SK-N-SH treated with all-trans-retinoic acid at 6 μM for 48 hours (cell line): ENCODE measurements at regions not wholly inside any gene's neighbourhood (a gene's known extent, or its start where the extent isn't known, plus 50 kb on each side); places are given as distances from the start of the nearest gene placed in this dataset.

Source experiments
- ATAC-seq: fragments of 200-7000 bp; cut with Tn5 transposase; 3 replicates; pipeline ENCODE4 v1.9.1; 2020; ENCODE audit warnings: mild to moderate bottlenecking, moderate library complexity
- ARNTL ChIP-seq: fragments of 450-650 bp; formaldehyde crosslinking; IDR thresholded peaks from 2 replicates; pipeline ENCODE4 v1.5.0; 2020; ENCODE audit warnings: low read depth, mild to moderate bottlenecking, moderate library complexity, borderline replicate concordance
- BACH2 ChIP-seq: fragments of 250-450 bp; sonication (Bioruptor Pico); IDR thresholded peaks from 2 replicates; pipeline ENCODE4 v1.9.0; 2021; ENCODE audit warnings: mild to moderate bottlenecking, borderline replicate concordance
- CREB5 ChIP-seq: fragments of 250-450 bp; sonication (Bioruptor Pico); IDR thresholded peaks from 2 replicates; pipeline ENCODE4 v1.5.1; 2020; ENCODE audit warnings: low read depth, mild to moderate bottlenecking, moderate library complexity
- CSDC2 ChIP-seq: fragments of 250-450 bp; sonication (Bioruptor Pico); IDR thresholded peaks from 2 replicates; pipeline ENCODE4 v1.5.0; 2020; ENCODE audit warnings: mild to moderate bottlenecking, moderate library complexity
- CSRNP3 ChIP-seq: fragments of 250-450 bp; sonication (Bioruptor Pico); IDR thresholded peaks from 2 replicates; pipeline ENCODE4 v1.5.1; 2021; ENCODE audit warnings: mild to moderate bottlenecking, moderate library complexity
- ESRRG ChIP-seq: fragments of 250-450 bp; sonication (Bioruptor Pico); IDR thresholded peaks from 2 replicates; pipeline ENCODE4 v1.6.1; 2021; ENCODE audit warnings: mild to moderate bottlenecking
- OSR1 ChIP-seq: fragments of 250-450 bp; sonication (Bioruptor Pico); IDR thresholded peaks from 2 replicates; pipeline ENCODE4 v1.8.0; 2022; ENCODE audit warnings: moderate library complexity, mild to moderate bottlenecking, inconsistent platforms
- PATZ1 ChIP-seq: fragments of 250-450 bp; sonication (Bioruptor Pico); IDR thresholded peaks from 2 replicates; pipeline ENCODE4 v1.8.0; 2020; ENCODE audit warnings: mild to moderate bottlenecking, moderate library complexity, borderline replicate concordance
- POU6F1 ChIP-seq: fragments of 250-450 bp; sonication (Bioruptor Pico); IDR thresholded peaks from 2 replicates; pipeline ENCODE4 v1.8.0; 2021; ENCODE audit warnings: low read depth, mild to moderate bottlenecking, moderate library complexity, borderline replicate concordance
- PPARA ChIP-seq: fragments of 250-450 bp; sonication (Bioruptor Pico); IDR thresholded peaks from 2 replicates; pipeline ENCODE4 v1.5.0; 2020; ENCODE audit warnings: mild to moderate bottlenecking, borderline replicate concordance
- RARB ChIP-seq: fragments of 250-450 bp; sonication (Bioruptor Pico); IDR thresholded peaks from 2 replicates; pipeline ENCODE4 v1.8.0; 2021; ENCODE audit warnings: mild to moderate bottlenecking, moderate library complexity
- SNAI2 ChIP-seq: fragments of 250-450 bp; sonication (Bioruptor Pico); IDR thresholded peaks from 2 replicates; pipeline ENCODE4 v1.5.0; 2020; ENCODE audit warnings: mild to moderate bottlenecking, moderate library complexity
- TCF4 ChIP-seq: fragments of 250-450 bp; sonication (Bioruptor Pico); IDR thresholded peaks from 2 replicates; pipeline ENCODE4 v1.8.0; 2021; ENCODE audit warnings: mild to moderate bottlenecking, moderate library complexity, borderline replicate concordance
- TOX ChIP-seq: fragments of 250-450 bp; sonication (Bioruptor Pico); IDR thresholded peaks from 2 replicates; pipeline ENCODE4 v1.8.0; 2021; ENCODE audit warnings: mild to moderate bottlenecking, moderate library complexity, borderline replicate concordance
- TSHZ2 ChIP-seq: fragments of 250-450 bp; sonication (Bioruptor Pico); IDR thresholded peaks from 2 replicates; pipeline ENCODE4 v1.5.0; 2020; ENCODE audit warnings: mild to moderate bottlenecking, moderate library complexity
- ZC3H10 ChIP-seq: fragments of 250-450 bp; sonication (Bioruptor Pico); IDR thresholded peaks from 2 replicates; pipeline ENCODE4 v1.5.1; 2021; ENCODE audit warnings: mild to moderate bottlenecking, moderate library complexity
- ZFP3 ChIP-seq: fragments of 250-450 bp; sonication (Bioruptor Pico); IDR thresholded peaks from 2 replicates; pipeline ENCODE4 v1.5.0; 2020; ENCODE audit warnings: mild to moderate bottlenecking, moderate library complexity
- ZFP30 ChIP-seq: fragments of 450-650 bp; formaldehyde crosslinking; IDR thresholded peaks from 2 replicates; pipeline ENCODE4 v1.5.0; 2022; ENCODE audit warnings: mild to moderate bottlenecking, moderate library complexity
- ZNF565 ChIP-seq: fragments of 450-650 bp; formaldehyde crosslinking; conservative IDR thresholded peaks from 2 replicates; pipeline ENCODE4 v1.5.0; 2020; ENCODE audit warnings: low read depth, mild to moderate bottlenecking, moderate library complexity
- ZNF70 ChIP-seq: fragments of 450-650 bp; formaldehyde crosslinking; IDR thresholded peaks from 2 replicates; pipeline ENCODE4 v1.5.0; 2020; ENCODE audit warnings: mild to moderate bottlenecking, moderate library complexity
- ZNF8 ChIP-seq: fragments of 450-650 bp; formaldehyde crosslinking; IDR thresholded peaks from 2 replicates; pipeline ENCODE4 v1.5.0; 2020; ENCODE audit warnings: mild to moderate bottlenecking, moderate library complexity

GRCh38 chr11:70603114-70603755 is 204.9 kb downstream of the CTTN start:
- no peak for ATAC-seq
- TF ChIP-seq ZNF565 (CRISPR knock-in tag) = no peak
- TF ChIP-seq ZC3H10 = no peak
- TF ChIP-seq, all 23 proteins: peak for 0

- no peak for ATAC-seq
- TF ChIP-seq ESRRG (no peak), ZNF70 (CRISPR knock-in tag) (no peak), ARNTL (CRISPR knock-in tag) (no peak), BACH2 (no peak), CREB5 (CRISPR knock-in tag) (no peak), OSR1 (CRISPR knock-in tag) (no peak), RARB (no peak), ZFP3 (CRISPR knock-in tag) (no peak), ZNF8 (CRISPR knock-in tag) (no peak), SNAI2 (CRISPR knock-in tag) (no peak), ZNF565 (CRISPR knock-in tag) (no peak), TCF4 (CRISPR knock-in tag) (no peak), PPARA (CRISPR knock-in tag) (no peak), CSRNP3 (CRISPR knock-in tag) (no peak), TSHZ2 (CRISPR knock-in tag) (no peak), TOX (CRISPR knock-in tag) (no peak), PATZ1 (CRISPR knock-in tag) (no peak), ZC3H10 (no peak), ZFP30 (CRISPR knock-in tag) (no peak)
Measured at GRCh38 chr11:70603756-70604211, 205.5 kb downstream of the CTTN start.

- no peak for ATAC-seq
- no peak for TF ChIP-seq SNAI2 (CRISPR knock-in tag)
- no peak for TF ChIP-seq POU6F1 (CRISPR knock-in tag)
- TF ChIP-seq ZNF8 (CRISPR knock-in tag) = no peak
- TF ChIP-seq CSDC2 (CRISPR knock-in tag) = no peak
- no peak for TF ChIP-seq PATZ1 (CRISPR knock-in tag)
- TF ChIP-seq ZC3H10 = no peak
- no peak for TF ChIP-seq ZNF565 (CRISPR knock-in tag)
- no peak for TF ChIP-seq ESRRG
- TF ChIP-seq ZFP30 (CRISPR knock-in tag) = no peak
- no peak for TF ChIP-seq ZFP3 (CRISPR knock-in tag)
- TF ChIP-seq BACH2 = no peak
- no peak for TF ChIP-seq CREB5 (CRISPR knock-in tag)
- TF ChIP-seq ZNF70 (CRISPR knock-in tag) = no peak
- no peak for TF ChIP-seq ARNTL (CRISPR knock-in tag)
Measured at GRCh38 chr11:70604221-70604620, 205.9 kb downstream of the CTTN start.
